GM06990 (cell line): ENCODE measurements at regions not wholly inside any gene's neighbourhood (a gene's known extent, or its start where the extent isn't known, plus 50 kb on each side); places are given as distances from the start of the nearest gene placed in this dataset.

Experiments
- DNase-seq: peaks from one replicate; pipeline ENCODE4 v3.0.0-alpha.2; 2011; ENCODE audit not compliant: insufficient read length; ENCODE audit errors: extremely low read depth
- H3K27me3 ChIP-seq: replicated peaks from 2 replicates; pipeline ENCODE4 v1.6.0; 2011; ENCODE audit warnings: low read length; ENCODE audit not compliant: control insufficient read depth, insufficient read depth
- H3K36me3 ChIP-seq: 2 replicates; pipeline ENCODE4 v1.5.1; 2011; ENCODE audit warnings: low read length; ENCODE audit not compliant: control insufficient read depth, insufficient read depth
- H3K4me3 ChIP-seq: replicated peaks from 2 replicates; pipeline ENCODE4 v1.5.1; 2011; ENCODE audit warnings: low read depth, mild to moderate bottlenecking, control low read depth, low read length
- CTCF ChIP-seq: IDR thresholded peaks from 2 replicates; pipeline ENCODE4 v1.5.1; 2011; ENCODE audit warnings: low read length, control low read depth, mild to moderate bottlenecking, inconsistent platforms; ENCODE audit not compliant: insufficient read depth, poor library complexity, severe bottlenecking

- no peaks in the 10 kb centered on the region; the same call in 1 of the 2 replicates for H3K27me3 ChIP-seq
- H3K4me3 ChIP-seq, result no peak overlapping the region
- no peak for TF ChIP-seq CTCF
- no peaks in the 10 kb centered on the region for H3K36me3 ChIP-seq
- DNase-seq, result no peak
These were observed 63.8 kb downstream of the MRPL46 start for GRCh38 chr15:88403351-88403791.

- DNase-seq, result peak; percentile 9
- Histone ChIP-seq H3K36me3 (no peaks in the 10 kb centered on the region), H3K4me3 (no peak overlapping the region), H3K27me3 (peaks cover 1% of the 10 kb centered on the region; the same call in 1 of the 2 replicates)
- no peak for TF ChIP-seq CTCF
These were observed 65.1 kb downstream of the MRPL46 start for GRCh38 chr15:88401996-88402656.

- H3K36me3 ChIP-seq, result no peaks in the 10 kb centered on the region
- no peak for TF ChIP-seq CTCF
- peaks cover 1% of the 10 kb centered on the region; the same call in 1 of the 2 replicates for H3K27me3 ChIP-seq
- no peak overlapping the region for H3K4me3 ChIP-seq
- no peak for DNase-seq
These were observed 65.8 kb downstream of the MRPL46 start for GRCh38 chr15:88401251-88401995.

- H3K27me3 ChIP-seq, result peaks cover 1% of the 10 kb centered on the region; the same call in 1 of the 2 replicates
- no peak overlapping the region for H3K4me3 ChIP-seq
- no peak for DNase-seq
- TF ChIP-seq CTCF, result no peak
- no peaks in the 10 kb centered on the region for H3K36me3 ChIP-seq
These were observed 66.5 kb downstream of the MRPL46 start for GRCh38 chr15:88400591-88401250.

GRCh38 chr15:88400084-88400483, 67.1 kb downstream of the MRPL46 start:
- Histone ChIP-seq H3K36me3 (no peaks in the 10 kb centered on the region), H3K27me3 (peaks cover 1% of the 10 kb centered on the region), H3K4me3 (no peak overlapping the region)
- no peak for TF ChIP-seq CTCF
- no peak for DNase-seq
